ENCODE measurements at regions not wholly inside any gene's neighbourhood (a gene's known extent, or its start where the extent isn't known, plus 50 kb on each side); places are given as distances from the start of the nearest gene placed in this dataset.
A peak's percentile ranks its signal among the peaks of the same experiment; 100 is the strongest.

DNA sequence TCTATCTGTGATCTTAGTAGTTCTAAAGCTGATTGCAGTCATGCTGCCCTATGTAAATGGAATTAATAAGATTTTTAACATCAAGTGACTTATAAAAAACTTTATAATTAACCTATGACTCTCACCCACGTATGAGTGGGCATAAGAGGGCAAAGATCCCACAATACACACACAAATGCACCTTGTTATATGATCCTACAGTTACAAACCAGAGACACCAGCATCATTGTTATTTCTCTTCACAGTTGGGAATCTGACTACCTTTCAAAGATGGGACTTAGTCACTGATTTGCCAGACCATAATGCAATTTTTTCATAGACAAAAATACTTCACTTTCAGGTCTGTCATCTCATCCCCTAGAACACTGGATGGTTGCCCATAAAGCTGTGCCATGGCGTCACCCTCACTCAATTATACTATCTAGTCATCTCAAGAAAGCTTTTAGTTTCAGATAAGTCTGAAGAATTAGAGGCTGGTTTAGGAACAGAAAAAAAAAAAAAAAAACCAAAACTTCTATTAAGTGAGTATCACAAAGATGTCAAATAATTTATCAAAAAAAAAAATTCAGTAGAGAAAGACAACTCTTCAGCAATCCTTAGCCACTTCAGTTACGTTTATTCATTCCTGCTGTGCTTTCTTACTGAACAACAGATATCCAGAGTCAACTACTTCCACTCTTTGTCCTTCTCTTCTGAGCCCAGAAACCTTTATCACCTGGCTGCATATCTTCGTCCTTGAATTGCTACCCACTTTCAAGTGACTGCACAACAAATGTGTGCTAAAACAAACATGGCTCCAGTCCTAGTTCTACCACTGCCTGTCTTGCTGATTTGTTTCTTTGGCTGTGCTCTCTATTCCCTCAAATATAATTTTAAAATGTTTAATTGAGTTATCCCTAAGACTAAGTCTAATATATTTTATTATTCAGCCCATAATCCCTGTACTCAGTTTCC lies 175.0 kb upstream of the CHRM2 start:
- Histone ChIP-seq H3K4me1 (no peaks in the 10 kb centered on the region), H3K9me3 (no peaks in the 10 kb centered on the region), H3K27ac (no peak overlapping the region), H3K36me3 (no peaks in the 10 kb centered on the region), H3K27me3 (no peaks in the 10 kb centered on the region), H3K4me3 (no peak overlapping the region)
- ATAC-seq (ENCODE audit: low FRiP score in 2 of 2) (no peak), DNase-seq (no peak)
- WGBS, 2 donors = 54 to 56% methylated on average over 4 of the region's 4 CpGs
- no peak for TF ChIP-seq POLR2AphosphoS5 (IDR thresholded peaks at IDR 0.05)
- no peak for TF ChIP-seq POLR2A (IDR thresholded peaks at IDR 0.05)
- no peak for TF ChIP-seq EP300 (IDR thresholded peaks at IDR 0.05)

DNA sequence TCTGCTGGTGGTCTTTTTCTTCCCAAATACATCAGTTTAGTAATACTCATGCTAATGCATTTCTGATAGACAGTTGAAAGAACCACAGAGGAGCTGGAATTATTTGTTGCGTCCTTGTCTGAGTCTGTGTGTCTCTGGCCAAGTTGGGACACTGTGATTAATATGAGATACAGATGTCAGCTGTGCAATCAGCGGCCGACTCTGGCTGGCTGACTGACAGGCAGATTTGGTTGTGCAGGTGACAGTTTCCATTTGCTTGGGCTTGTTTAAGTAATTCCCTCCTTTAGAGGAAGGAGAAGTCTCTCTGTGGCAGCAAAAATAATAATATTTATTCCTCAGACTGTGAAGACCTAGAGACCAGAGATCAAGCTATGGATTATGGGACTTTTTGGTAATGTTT lies 176.2 kb upstream of the CHRM2 start:
- H3K9me3 ChIP-seq = no peaks in the 10 kb centered on the region
- no peak for DNase-seq
- no peaks in the 10 kb centered on the region for H3K27me3 ChIP-seq
- 53 to 75% methylated on average over 3 of the region's 3 CpGs for WGBS, 2 donors
- H3K36me3 ChIP-seq = no peaks in the 10 kb centered on the region
- H3K27ac ChIP-seq = no peak overlapping the region
- no peak overlapping the region for H3K4me3 ChIP-seq
- no peak for ATAC-seq (ENCODE audit: low FRiP score in 2 of 2)
- no peaks in the 10 kb centered on the region for H3K4me1 ChIP-seq
- TF ChIP-seq POLR2AphosphoS5 (IDR thresholded peaks at IDR 0.05) (no peak), EP300 (IDR thresholded peaks at IDR 0.05) (no peak), POLR2A (IDR thresholded peaks at IDR 0.05) (no peak)
- TF ChIP-seq, protein P1, sequence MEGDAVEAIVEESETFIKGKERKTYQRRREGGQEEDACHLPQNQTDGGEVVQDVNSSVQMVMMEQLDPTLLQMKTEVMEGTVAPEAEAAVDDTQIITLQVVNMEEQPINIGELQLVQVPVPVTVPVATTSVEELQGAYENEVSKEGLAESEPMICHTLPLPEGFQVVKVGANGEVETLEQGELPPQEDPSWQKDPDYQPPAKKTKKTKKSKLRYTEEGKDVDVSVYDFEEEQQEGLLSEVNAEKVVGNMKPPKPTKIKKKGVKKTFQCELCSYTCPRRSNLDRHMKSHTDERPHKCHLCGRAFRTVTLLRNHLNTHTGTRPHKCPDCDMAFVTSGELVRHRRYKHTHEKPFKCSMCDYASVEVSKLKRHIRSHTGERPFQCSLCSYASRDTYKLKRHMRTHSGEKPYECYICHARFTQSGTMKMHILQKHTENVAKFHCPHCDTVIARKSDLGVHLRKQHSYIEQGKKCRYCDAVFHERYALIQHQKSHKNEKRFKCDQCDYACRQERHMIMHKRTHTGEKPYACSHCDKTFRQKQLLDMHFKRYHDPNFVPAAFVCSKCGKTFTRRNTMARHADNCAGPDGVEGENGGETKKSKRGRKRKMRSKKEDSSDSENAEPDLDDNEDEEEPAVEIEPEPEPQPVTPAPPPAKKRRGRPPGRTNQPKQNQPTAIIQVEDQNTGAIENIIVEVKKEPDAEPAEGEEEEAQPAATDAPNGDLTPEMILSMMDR (IDR thresholded peaks at IDR 0.05) = no peak

GRCh38 chr7:136688601-136689000 lies 179.9 kb upstream of the CHRM2 start:
- no peak overlapping the region for H3K4me3 ChIP-seq
- H3K36me3 ChIP-seq = no peaks in the 10 kb centered on the region
- no peak for TF ChIP-seq POLR2A (IDR thresholded peaks at IDR 0.05)
- TF ChIP-seq, protein P1 (IDR thresholded peaks at IDR 0.05) = no peak
- TF ChIP-seq EP300 (IDR thresholded peaks at IDR 0.05) = no peak
- TF ChIP-seq POLR2AphosphoS5 (IDR thresholded peaks at IDR 0.05) = no peak
- no peaks in the 10 kb centered on the region for H3K9me3 ChIP-seq
- DNase-seq (no peak), ATAC-seq (ENCODE audit: low FRiP score in 2 of 2) (no peak)
- H3K4me1 ChIP-seq = no peaks in the 10 kb centered on the region
- H3K27ac ChIP-seq = no peak overlapping the region
- WGBS, 2 donors = 73% methylated on average over 2 of the region's 2 CpGs
- no peaks in the 10 kb centered on the region for H3K27me3 ChIP-seq

DNA sequence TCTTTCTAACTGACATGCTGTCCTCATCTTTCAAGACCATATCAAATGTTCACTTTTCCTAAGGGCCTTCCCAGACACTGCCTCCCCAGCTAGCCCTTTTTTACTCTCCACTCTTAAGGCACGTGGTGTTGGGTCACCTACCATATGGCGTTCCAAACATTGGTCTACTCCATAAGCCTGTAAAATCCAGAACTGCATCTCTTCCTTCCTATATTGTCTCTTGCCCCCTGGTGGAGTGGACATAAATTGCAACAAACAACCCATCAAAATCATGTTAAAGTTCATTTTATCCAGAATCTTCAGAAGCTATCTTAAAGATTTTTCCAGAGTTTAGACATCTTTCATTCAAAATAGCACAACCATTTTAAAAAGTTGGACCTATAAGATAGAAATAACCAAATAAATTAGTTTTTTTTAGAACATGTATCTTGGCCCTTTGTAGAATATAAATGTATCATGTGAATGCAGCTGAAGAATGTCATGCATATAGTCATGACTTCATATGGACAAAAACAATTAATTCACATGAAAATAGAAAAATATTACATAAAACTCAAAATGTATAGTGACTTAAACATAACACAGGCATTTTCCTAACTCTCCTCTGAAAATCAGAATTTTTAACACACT lies 180.6 kb upstream of the CHRM2 start:
- no peaks in the 10 kb centered on the region for H3K4me1 ChIP-seq
- 62 to 63% methylated on average over 2 of the region's 2 CpGs for WGBS, 2 donors
- no peak overlapping the region for H3K27ac ChIP-seq
- H3K9me3 ChIP-seq = no peaks in the 10 kb centered on the region
- H3K36me3 ChIP-seq = no peaks in the 10 kb centered on the region
- DNase-seq (no peak), ATAC-seq (ENCODE audit: low FRiP score in 2 of 2) (no peak)
- no peak overlapping the region for H3K4me3 ChIP-seq
- no peak for TF ChIP-seq EP300 (IDR thresholded peaks at IDR 0.05)
- TF ChIP-seq, protein P1 (IDR thresholded peaks at IDR 0.05) = peak in 4 of 6 experiments; percentile 18 to 30 (median 26)
- H3K27me3 ChIP-seq = no peaks in the 10 kb centered on the region

GRCh38 chr7:136685501-136686173 lies 182.8 kb upstream of the CHRM2 start:
- WGBS, 2 donors = 54 to 55% methylated on average over 7 of the region's 7 CpGs
- no peaks in the 10 kb centered on the region for H3K4me1 ChIP-seq
- no peaks in the 10 kb centered on the region for H3K9me3 ChIP-seq
- H3K36me3 ChIP-seq = no peaks in the 10 kb centered on the region
- TF ChIP-seq POLR2A (IDR thresholded peaks at IDR 0.05) (no peak), POLR2AphosphoS5 (IDR thresholded peaks at IDR 0.05) (no peak), EP300 (IDR thresholded peaks at IDR 0.05) (no peak)
- TF ChIP-seq, protein P1 (IDR thresholded peaks at IDR 0.05) = no peak
- no peak for DNase-seq
- no peaks in the 10 kb centered on the region for H3K27me3 ChIP-seq
- no peak overlapping the region for H3K4me3 ChIP-seq
- ATAC-seq (ENCODE audit: low FRiP score in 2 of 2) = no peak
- H3K27ac ChIP-seq = no peak overlapping the region

All from upper lobe of left lung (tissue), 6 donors.